ENCODE measurements at regions not wholly inside any gene's neighbourhood (a gene's known extent, or its start where the extent isn't known, plus 50 kb on each side); places are given as distances from the start of the nearest gene placed in this dataset.
"Not testable (repeated sequence)": the region's sequence is repeated elsewhere in the genome, so short reads cannot be mapped to it uniquely, and the experiment has no call there.

DNA sequence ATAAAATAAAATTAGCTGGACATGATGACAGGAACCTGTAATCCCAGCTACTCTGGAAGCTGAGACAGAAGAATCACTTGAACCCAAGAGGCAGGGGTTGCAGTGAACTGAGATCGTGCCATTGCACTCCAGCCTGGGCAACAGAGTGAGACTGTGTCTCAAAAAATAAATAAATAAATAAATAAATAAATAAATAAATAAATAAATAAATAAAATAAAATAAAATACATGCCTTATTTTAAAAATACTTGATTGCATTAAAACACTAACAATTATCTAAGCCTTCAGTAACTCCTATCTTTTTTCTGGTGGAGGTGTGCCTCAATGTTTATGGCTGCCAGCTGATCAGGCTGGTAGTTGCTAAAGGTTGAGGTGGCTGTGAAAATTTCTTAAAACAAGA lies 1329.6 kb upstream of the CITED2 start:
- DNase-seq (ENCODE audit: low read depth in 2 of 2) = not testable (repeated sequence)

DNA sequence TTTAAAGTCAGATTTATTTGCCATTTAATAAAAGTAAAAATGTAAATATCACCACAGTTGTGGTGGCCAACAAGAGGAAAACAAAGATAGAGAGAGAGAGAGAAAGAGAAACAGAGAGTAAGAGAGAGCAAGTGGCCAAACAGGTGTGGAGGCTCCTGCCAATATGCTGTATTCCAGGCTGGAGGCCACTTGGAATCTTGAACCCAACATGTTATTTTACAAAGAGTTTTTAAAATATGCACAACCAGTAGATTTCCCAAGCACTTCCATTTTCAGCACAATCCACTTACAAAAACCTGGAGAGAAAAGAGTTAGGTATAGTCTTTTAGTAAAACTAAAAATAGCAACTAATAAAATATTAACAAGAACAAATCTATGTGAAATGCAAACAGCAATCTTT lies 1323.1 kb upstream of the CITED2 start:
- no peak for DNase-seq (ENCODE audit: low read depth in 2 of 2)

- peak; percentile 25 to 46 for DNase-seq (ENCODE audit: low read depth in 2 of 2)
Measured at GRCh38 chr6:140684776-140685550, 1310.5 kb upstream of the CITED2 start.

DNA sequence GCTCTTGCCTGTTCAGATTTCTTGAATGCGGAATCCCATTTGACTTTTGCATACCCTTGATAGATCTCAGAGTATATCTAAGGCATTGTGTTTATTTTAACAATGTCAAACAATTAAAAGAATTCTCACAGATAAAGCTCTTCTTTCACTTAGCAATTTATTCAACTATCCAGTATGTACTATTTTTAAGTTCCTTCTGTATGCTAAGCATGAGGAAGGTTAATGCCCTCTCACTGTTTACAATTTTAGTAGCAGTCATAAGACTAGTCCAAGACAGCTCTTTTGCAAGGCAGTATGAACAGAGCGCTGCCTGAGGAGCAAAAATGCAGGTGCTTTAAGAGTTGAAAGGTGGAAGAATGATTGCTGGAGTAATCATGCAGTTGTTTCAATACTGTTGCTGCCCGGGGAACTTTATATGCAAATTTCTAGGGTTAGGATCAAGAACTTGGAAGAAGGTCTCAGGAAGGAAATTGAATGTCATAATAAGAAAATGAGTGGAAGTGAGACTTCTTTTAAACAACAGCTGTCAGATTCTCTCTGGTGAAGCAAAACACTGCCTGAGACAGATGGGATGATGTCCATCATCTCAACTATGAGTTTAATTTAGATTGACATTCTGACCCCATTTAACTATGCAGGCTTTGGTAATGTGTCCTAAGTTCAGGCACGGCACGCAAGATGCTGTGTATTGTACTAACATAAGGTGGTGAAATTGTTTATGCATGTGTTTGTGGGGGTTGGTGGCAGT lies 1303.5 kb upstream of the CITED2 start:
- peak in 1 of 2 donors; percentile 1 for DNase-seq (ENCODE audit: low read depth in 2 of 2)

GRCh38 chr6:140671926-140672325 lies 1297.5 kb upstream of the CITED2 start:
- peak in 1 of 2 donors; percentile 25 for DNase-seq (ENCODE audit: low read depth in 2 of 2)

DNA sequence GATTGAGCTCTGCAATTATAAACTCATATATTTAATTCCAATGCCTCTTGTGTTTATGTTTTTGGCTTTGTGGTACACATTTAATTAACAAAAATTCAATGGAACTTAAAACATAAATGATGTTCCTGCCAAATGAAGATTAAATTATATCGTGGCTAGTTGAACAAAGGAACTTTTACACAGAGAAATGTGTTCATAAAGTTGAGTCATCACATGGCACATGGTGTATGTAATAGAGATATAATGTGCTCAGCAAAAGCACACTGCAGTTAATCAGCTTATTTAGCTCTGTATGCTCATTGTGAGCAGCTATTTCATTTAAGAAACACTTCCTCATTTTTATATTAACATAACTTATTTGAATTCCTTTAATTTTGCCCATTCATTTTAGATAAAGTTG lies 1295.6 kb upstream of the CITED2 start:
- no peak for DNase-seq (ENCODE audit: low read depth in 2 of 2)

DNA sequence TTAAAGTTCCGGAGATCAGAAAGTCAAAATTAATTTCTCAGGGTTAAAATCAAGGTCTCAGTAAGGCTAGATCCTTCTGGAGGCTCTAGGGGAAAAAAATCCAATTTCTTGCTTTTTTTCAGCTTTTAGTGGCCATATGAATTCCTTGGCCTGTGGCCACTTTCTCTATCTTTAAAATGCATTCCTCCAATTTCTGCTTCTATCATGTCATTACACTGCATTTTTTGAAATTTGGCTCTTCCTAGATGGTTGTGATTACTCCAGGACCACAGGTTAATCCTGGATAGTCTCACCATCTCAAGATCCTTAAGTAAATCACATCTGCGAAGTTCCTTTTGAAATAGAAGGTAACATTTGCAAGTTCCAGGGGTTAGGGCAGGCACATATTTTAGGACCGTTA lies 1294.9 kb upstream of the CITED2 start:
- no peak for DNase-seq (ENCODE audit: low read depth in 2 of 2)

DNA sequence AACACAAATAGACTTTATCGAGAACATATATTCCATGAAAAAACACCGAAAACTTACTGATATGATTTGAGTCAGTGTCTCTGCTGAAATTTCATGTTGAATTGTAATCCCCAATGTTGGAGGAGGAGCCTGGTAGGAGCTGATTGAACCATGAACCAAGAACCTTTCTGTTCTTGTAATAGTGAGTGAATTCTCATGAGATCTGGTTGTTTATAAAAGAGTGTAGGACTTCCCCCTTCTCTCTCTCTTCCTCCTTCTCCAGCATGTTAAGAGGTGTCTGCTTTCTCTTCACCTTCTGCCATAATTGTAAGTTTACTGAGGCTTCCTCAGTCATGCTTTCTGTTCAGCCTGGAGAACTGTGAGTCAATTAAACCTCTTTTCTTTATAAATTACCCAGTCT lies 1289.3 kb upstream of the CITED2 start:
- peak in 1 of 2 donors; percentile 0 for DNase-seq (ENCODE audit: low read depth in 2 of 2)

DNA sequence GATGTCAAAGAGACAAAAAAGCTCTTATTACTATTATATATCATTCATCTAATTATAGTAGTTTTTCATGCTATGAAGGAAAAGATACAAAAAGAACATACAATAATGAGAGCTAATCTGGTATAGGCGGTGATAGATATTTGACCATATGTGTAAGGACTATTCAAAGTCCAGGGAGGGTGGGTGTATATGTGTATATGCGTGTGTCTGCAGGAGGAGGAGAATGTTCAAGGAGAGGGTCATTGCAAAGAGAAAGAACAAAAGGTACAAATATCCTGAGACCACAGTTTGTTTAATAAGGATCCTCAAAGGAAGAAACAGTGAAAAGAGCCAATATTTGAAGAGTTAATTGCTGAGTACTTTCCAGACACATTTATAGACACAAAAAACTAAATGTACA lies 1288.6 kb upstream of the CITED2 start:
- DNase-seq (ENCODE audit: low read depth in 2 of 2) = no peak

- DNase-seq (ENCODE audit: low read depth in 2 of 2) = no peak
Measured at GRCh38 chr6:140661691-140662090, 1287.2 kb upstream of the CITED2 start.

DNA sequence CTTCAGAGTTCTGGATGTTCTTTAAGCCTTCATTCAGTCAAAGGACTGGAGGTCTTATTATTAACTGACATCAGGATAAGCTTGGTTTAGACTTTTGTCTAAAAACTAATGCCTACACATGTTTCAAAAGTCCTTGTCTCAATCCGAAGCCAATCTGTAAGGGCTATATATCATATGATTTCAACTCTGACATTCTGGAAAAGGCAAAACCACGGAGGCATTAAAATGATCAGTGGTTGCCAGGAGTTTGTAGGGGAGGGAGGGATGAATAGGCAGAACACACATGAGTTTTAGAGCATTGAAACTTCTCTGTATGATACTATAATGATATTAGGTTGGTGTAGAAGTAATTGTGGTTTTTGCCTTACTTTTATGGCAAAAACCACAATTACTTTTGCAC lies 1285.8 kb upstream of the CITED2 start:
- DNase-seq (ENCODE audit: low read depth in 2 of 2) = no peak

DNA sequence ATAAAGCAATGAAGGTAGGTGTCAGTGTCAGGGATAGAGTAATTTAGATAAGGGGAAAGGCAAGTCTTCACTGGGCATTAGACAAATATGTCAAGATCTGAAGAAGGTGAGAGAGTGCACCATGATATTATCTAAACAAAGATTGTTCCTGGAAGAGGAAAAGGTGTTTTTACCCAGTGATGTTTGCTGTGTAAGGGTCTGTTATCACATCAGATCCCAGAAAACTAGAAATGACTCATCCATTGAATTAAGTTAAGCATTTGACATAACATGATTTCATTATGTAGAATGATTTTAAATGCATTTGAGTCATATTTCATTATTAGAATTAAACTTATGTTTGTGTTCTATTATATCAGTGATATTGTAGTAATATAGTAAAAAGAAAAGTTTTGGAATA lies 1279.5 kb upstream of the CITED2 start:
- DNase-seq (ENCODE audit: low read depth in 2 of 2) = peak in 1 of 2 donors; percentile 34

DNA sequence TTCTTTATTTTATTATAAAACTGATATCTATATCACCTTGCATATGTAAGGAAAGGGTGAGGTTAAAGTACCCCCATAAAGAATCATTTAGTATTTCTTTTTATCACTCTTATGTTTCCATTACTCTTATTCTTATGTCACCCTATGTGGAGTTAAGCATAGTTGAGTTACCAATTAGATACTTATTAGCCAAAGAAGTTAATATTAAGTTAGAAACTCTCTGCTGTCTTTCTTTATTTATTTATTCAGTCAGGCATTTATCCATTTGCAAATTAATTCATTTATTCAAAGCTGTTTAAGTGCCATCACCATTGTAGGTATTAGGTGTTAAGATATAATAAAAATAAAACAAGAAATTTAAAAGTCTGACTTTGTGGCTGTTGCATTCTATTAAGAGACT lies 1279.1 kb upstream of the CITED2 start:
- no peak for DNase-seq (ENCODE audit: low read depth in 2 of 2)

DNA sequence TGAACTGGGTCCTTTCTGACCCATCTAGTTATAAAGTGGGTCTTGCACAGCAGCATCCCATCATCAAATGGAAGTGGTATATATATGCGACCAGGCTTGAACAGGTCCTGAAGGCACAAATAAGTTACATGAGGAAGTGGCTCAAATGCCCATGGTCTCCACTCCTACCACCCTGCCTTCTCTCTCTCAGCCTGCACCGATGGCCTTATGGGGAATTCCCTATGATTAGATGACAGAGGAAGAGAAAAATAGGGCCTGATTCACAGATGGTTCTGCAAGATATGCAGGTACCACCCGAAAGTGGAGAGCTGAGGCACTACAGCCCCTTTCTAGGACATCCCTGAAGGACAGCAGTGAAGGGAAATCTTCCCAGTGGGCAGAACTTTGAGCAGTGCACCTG lies 1275.1 kb upstream of the CITED2 start:
- not testable (repeated sequence) for DNase-seq (ENCODE audit: low read depth in 2 of 2)

DNA sequence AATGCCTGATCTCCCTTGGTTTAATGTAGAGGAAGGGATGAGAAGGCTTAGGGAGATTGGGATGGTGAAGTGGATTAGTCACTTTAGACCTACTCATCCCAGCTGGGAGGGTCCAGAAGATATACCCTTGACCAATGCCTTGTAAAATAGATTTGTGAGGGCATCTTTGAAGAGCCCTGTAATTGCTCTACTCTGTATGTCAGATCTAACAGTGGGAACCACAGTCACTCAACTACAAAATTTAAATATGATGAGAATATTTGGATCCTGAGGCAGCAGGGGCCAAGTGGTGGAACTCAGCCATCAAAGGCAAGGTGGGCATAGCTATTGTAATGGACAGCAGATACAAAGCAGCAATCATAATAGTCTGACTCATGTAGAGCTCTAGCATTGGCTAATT lies 1272.9 kb upstream of the CITED2 start:
- DNase-seq (ENCODE audit: low read depth in 2 of 2) = not testable (repeated sequence)

GRCh38 chr6:140644017-140644416 lies 1269.6 kb upstream of the CITED2 start:
- DNase-seq (ENCODE audit: low read depth in 2 of 2) = no peak

GRCh38 chr6:140641412-140641811 lies 1267.0 kb upstream of the CITED2 start:
- DNase-seq (ENCODE audit: low read depth in 2 of 2) = no peak

DNA sequence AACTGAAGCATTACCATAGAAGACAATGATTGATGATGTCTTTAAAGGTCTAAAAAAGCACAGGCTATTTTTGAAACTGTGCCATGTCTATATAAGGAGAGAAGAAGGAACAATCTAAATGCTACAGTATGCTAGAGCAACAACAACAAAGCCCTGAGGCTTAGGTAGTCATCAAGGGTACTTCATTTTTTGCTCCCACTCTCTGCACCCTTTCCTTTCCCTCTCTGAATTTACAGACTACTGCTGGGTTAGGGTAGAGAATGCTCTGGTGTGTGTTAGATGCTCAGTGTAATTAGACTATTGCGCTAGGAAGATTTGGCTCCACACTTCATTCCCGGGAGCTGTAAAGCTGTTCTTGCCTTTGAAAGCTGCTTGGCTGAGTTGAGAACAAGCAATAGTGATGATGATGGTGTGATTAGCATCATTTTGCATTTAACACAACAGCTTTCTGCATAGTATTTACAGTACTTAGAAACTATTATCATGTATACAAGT lies 1262.5 kb upstream of the CITED2 start:
- DNase-seq (ENCODE audit: low read depth in 2 of 2) = no peak

DNA sequence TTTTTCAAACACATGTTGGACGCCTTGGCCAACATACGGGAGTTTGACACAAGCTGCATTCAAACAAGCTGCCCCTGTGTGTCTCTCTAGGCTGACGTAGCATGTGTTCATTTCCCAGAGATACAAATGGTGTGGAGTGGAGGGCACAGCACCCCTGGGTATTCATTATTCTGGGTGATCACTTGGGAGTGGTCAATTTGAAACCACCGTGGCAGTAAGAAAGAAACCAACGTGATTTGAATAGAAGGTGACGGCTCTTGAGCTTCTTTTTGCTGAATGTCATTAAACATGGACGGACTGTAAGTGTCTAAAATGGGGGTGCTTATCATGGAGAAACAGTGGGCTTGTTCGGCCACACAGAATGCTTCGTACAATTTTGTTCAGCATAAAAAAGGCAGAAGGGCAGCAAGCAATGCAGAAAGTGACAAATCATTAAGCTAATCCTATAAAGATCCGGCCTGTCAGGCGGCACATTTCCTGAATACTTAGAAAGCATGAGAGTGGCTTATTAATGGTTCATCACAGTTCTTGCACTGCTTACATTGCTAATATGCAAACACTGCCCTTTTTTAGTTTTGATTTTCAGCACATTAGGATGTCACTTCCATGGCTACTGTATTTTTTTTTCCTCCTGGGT lies 1261.9 kb upstream of the CITED2 start:
- DNase-seq (ENCODE audit: low read depth in 2 of 2) = no peak

DNA sequence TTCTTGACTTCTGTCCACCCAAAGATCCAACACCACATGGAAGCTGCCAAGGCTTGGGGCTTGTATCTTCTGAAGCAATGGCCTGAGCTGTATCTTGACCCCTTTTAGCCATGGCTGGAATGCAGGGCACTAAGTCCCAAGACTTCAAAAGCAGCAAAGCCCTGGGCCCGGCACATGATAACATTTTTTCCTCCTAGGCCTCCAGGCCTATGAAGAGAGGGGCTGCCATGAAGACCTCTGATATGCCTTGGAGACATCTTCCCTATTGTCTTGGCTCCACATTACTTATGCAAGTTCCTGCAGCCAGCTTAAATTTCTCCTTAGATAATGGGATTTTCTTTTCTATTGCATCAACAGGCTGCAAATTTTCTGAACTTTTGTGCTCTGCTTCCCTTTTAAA lies 1252.6 kb upstream of the CITED2 start:
- DNase-seq (ENCODE audit: low read depth in 2 of 2) = no peak

DNA sequence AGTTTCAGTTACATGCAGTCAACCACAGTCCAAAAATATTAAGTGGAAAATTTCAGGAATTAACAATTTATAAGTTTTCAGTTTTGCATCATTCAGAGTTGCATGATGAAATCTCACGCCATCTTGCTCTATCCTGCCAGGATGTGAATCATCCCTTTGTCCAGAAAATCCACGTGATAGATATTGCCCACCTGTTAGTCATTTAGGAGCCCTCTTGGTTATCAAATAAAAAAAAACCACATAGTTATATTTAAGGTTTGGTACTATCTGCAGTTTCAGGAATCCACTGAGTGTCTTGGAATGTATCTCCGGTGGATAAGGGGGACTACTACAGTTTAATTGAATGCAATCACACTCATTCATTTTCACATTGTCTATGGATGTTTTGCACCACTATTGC lies 1249.0 kb upstream of the CITED2 start:
- DNase-seq (ENCODE audit: low read depth in 2 of 2) = peak; percentile 3 to 41

DNA sequence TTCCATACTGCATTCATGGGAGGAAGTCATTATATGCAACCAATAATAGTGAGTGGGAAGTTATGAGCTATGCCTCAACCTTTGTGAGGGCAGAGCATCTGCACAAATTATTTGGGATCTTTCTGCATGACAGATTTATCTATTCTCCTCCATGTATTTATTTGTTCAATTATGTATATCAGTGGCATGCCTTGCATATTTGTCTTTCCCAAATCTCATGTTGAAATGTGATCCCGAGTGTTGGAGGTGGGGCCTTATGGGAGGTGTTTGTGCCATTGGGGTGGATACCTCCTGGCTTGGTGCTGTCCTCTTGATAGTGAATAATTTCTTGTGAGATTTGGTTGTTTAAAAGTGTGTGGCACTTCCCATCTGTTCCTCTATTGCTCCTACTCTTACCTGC lies 1246.0 kb upstream of the CITED2 start:
- no peak for DNase-seq (ENCODE audit: low read depth in 2 of 2)

Data from dermis microvascular lymphatic vessel endothelial cell (primary cell).